GM23338 (cell line): ENCODE measurements at regions not wholly inside any gene's neighbourhood (a gene's known extent, or its start where the extent isn't known, plus 50 kb on each side); places are given as distances from the start of the nearest gene placed in this dataset.

ENCODE experiments used
- ATAC-seq: fragments of 200-7000 bp; cut with Tn5 transposase; 3 replicates; pipeline ENCODE4 v1.9.1; 2020
- DNase-seq: peaks from one replicate; pipeline ENCODE4 v3.0.0-alpha.2; 2015; ENCODE audit warnings: low spot score
- H2AFZ ChIP-seq: fragments of 200-600 bp; sonication (generic); 2 replicates; pipeline ENCODE4 v1.8.0; 2016; ENCODE audit warnings: antibody characterized with exemption, mild to moderate bottlenecking, moderate library complexity
- H3F3A ChIP-seq: fragments of 200-600 bp; sonication (generic); replicated peaks from 2 replicates; pipeline ENCODE4 v1.8.0; 2017; ENCODE audit warnings: antibody characterized with exemption, mixed run types, low read depth
- H3K27ac ChIP-seq: fragments of 200-600 bp; sonication (generic); 2 replicates; pipeline ENCODE4 v1.6.1; 2016; ENCODE audit warnings: low read depth
- H3K27me3 ChIP-seq: fragments of 200-600 bp; sonication (generic); 2 replicates; pipeline ENCODE4 v1.8.0; 2016; ENCODE audit warnings: mild to moderate bottlenecking, mixed run types, moderate library complexity; ENCODE audit not compliant: insufficient read depth
- H3K36me3 ChIP-seq: fragments of 200-600 bp; sonication (generic); 2 replicates; pipeline ENCODE4 v1.8.0; 2016; ENCODE audit warnings: mild to moderate bottlenecking; ENCODE audit not compliant: insufficient read depth
- H3K4me1 ChIP-seq: fragments of 200-600 bp; sonication (generic); 2 replicates; pipeline ENCODE4 v1.8.0; 2016; ENCODE audit warnings: mild to moderate bottlenecking, moderate library complexity; ENCODE audit not compliant: insufficient read depth
- H3K4me2 ChIP-seq: fragments of 200-600 bp; sonication (generic); 2 replicates; pipeline ENCODE4 v1.7.1; 2017; ENCODE audit warnings: mixed run types
- H3K4me3 ChIP-seq: fragments of 200-600 bp; sonication (generic); 2 replicates; pipeline ENCODE4 v1.6.1; 2016; ENCODE audit warnings: mixed run types
- H3K79me2 ChIP-seq: fragments of 200-600 bp; sonication (generic); replicated peaks from 2 replicates; pipeline ENCODE4 v1.8.0; 2017; ENCODE audit warnings: mild to moderate bottlenecking; ENCODE audit not compliant: insufficient read depth
- H3K9me2 ChIP-seq: fragments of 200-600 bp; sonication (generic); 2 replicates; pipeline ENCODE4 v1.8.0; 2017; ENCODE audit not compliant: insufficient read depth
- H4K20me1 ChIP-seq: fragments of 200-600 bp; sonication (generic); replicated peaks from 2 replicates; pipeline ENCODE4 v1.8.0; 2017; ENCODE audit warnings: mild to moderate bottlenecking; ENCODE audit not compliant: insufficient read depth
- H3K27ac Mint-ChIP-seq: 2 replicates; pipeline ENCODE4 v1.8.0; 2020; ENCODE audit warnings: inconsistent platforms, mild to moderate bottlenecking, moderate library complexity, mixed read lengths
- H3K27me3 Mint-ChIP-seq: 3 replicates; pipeline ENCODE4 v1.8.0; 2022; ENCODE audit warnings: low read depth, mild to moderate bottlenecking, moderate library complexity, mixed read lengths, inconsistent platforms; ENCODE audit not compliant: insufficient read depth, poor library complexity
- H3K36me3 Mint-ChIP-seq: 3 replicates; pipeline ENCODE4 v1.8.0; 2021; ENCODE audit warnings: low read depth, mild to moderate bottlenecking, inconsistent platforms, moderate library complexity, mixed read lengths
- H3K4me1 Mint-ChIP-seq: 3 replicates; pipeline ENCODE4 v1.8.0; 2020; ENCODE audit warnings: mild to moderate bottlenecking, inconsistent platforms, mixed read lengths
- H3K4me3 Mint-ChIP-seq: 3 replicates; pipeline ENCODE4 v1.8.0; 2021; ENCODE audit warnings: moderate library complexity, mild to moderate bottlenecking, inconsistent platforms, mixed read lengths
- H3K9me3 Mint-ChIP-seq: 3 replicates; pipeline ENCODE4 v1.8.0; 2020; ENCODE audit warnings: moderate library complexity, mild to moderate bottlenecking, inconsistent platforms, mixed read lengths
- CREB1 ChIP-seq: fragments of 250-450 bp; sonication (Bioruptor Pico); IDR thresholded peaks from 2 replicates; pipeline ENCODE4 v1.5.0; 2020; ENCODE audit warnings: low read depth, mild to moderate bottlenecking, moderate library complexity
- EZH2 ChIP-seq: fragments of 200-600 bp; sonication (generic); IDR thresholded peaks from one replicate; pipeline ENCODE4 v1.8.0; 2017; ENCODE audit warnings: antibody characterized with exemption, mild to moderate bottlenecking, low read depth; ENCODE audit not compliant: unreplicated experiment
- EZH2phosphoT487 ChIP-seq: fragments of 200-600 bp; sonication (generic); IDR thresholded peaks from one replicate; pipeline ENCODE4 v1.8.1; 2018; ENCODE audit warnings: antibody characterized with exemption; ENCODE audit not compliant: unreplicated experiment
- JUNB ChIP-seq: IDR thresholded peaks from one replicate; pipeline ENCODE4 v1.6.1; 2016; ENCODE audit warnings: antibody characterized with exemption; ENCODE audit not compliant: unreplicated experiment
- NANOG ChIP-seq: IDR thresholded peaks from 2 replicates; pipeline ENCODE4 v1.6.1; 2016; ENCODE audit warnings: antibody characterized with exemption, borderline replicate concordance
- POLR2AphosphoS5 ChIP-seq: IDR thresholded peaks from 2 replicates; pipeline ENCODE4 v1.6.1; 2016; ENCODE audit warnings: antibody characterized with exemption, low read depth
- STAT1 ChIP-seq: IDR thresholded peaks from one replicate; pipeline ENCODE4 v1.6.1; 2016; ENCODE audit warnings: antibody characterized with exemption; ENCODE audit not compliant: unreplicated experiment
- ZNF114 ChIP-seq: fragments of 250-450 bp; sonication (Bioruptor Pico); IDR thresholded peaks from 2 replicates; pipeline ENCODE4 v1.5.0; 2020; ENCODE audit warnings: mild to moderate bottlenecking, moderate library complexity
- ZNF331 ChIP-seq: fragments of 250-450 bp; sonication (Bioruptor Pico); IDR thresholded peaks from 2 replicates; pipeline ENCODE4 v1.5.0; 2020; ENCODE audit warnings: low read depth, mild to moderate bottlenecking, moderate library complexity
- TF ChIP-seq, protein P1 (sequence below): IDR thresholded peaks from one replicate; pipeline ENCODE4 v1.6.1; 2018; ENCODE audit warnings: antibody characterized with exemption; ENCODE audit not compliant: unreplicated experiment
- TF ChIP-seq, protein P2 (sequence below): fragments of 250-450 bp; sonication (Bioruptor Pico); IDR thresholded peaks from 2 replicates; pipeline ENCODE4 v1.5.0; 2020; ENCODE audit warnings: mild to moderate bottlenecking, moderate library complexity
- TF ChIP-seq, protein P3 (sequence below): IDR thresholded peaks from 2 replicates; pipeline ENCODE4 v1.6.1; 2016; ENCODE audit warnings: antibody characterized with exemption
- TF ChIP-seq, protein P4 (sequence below), 2 experiments: fragments of 200-600 bp in 1 of 2; sonication (generic) in 1 of 2; conservative IDR thresholded peaks; 2 replicates each; pipeline versions ENCODE4 v1.5.1 to v1.6.1; 2016 to 2017; ENCODE audit warnings: antibody characterized with exemption in 2 of 2, low read depth in 2 of 2, mild to moderate bottlenecking in 2 of 2, moderate library complexity in 1 of 2

DNA sequence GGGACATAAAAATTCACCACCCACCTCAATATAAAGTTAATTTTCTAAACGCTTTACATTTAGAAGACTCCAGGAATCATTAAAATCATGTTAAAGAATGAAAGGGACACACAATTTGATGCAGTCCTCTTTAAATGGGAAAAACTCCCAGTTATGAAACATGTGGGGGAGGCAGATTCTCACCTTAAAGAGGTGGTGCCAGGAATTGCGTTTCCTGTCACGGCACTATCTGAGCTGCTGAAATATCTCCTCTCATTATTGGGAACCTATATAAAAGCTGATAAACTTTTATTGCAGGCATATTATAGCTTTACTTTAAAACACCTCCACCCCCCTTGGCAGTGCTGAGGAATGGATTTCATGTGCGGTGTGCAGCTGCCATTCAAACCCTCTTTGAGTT is 94.8 kb upstream of the SORCS3 start:
- no peaks in the 10 kb centered on the region for H3K79me2 ChIP-seq
- Mint-ChIP-seq H3K4me1 (peaks cover 6% of the 10 kb centered on the region; the same call in 2 of the 3 replicates), H3K36me3 (no peaks in the 10 kb centered on the region), H3K27ac (no peak overlapping the region), H3K4me3 (no peak overlapping the region), H3K27me3 (peaks cover 11% of the 10 kb centered on the region), H3K9me3 (no peaks in the 10 kb centered on the region; the same call in 2 of the 3 replicates)
- no peak overlapping the region for H3K4me3 ChIP-seq
- H3K9me2 ChIP-seq, result no peaks in the 10 kb centered on the region
- H2AFZ ChIP-seq, result no peak overlapping the region
- no peak overlapping the region for H3K27ac ChIP-seq
- no peaks in the 10 kb centered on the region for H3K27me3 ChIP-seq
- DNase-seq (no peak), ATAC-seq (no peak)
- H3F3A ChIP-seq, result no peaks in the 10 kb centered on the region
- TF ChIP-seq EZH2phosphoT487 (no peak), JUNB (no peak), EZH2 (no peak), POLR2AphosphoS5 (no peak), STAT1 (no peak), CREB1 (CRISPR knock-in tag) (no peak), ZNF114 (CRISPR knock-in tag) (no peak), NANOG (no peak), ZNF331 (CRISPR knock-in tag) (no peak)
- TF ChIP-seq, protein P1, sequence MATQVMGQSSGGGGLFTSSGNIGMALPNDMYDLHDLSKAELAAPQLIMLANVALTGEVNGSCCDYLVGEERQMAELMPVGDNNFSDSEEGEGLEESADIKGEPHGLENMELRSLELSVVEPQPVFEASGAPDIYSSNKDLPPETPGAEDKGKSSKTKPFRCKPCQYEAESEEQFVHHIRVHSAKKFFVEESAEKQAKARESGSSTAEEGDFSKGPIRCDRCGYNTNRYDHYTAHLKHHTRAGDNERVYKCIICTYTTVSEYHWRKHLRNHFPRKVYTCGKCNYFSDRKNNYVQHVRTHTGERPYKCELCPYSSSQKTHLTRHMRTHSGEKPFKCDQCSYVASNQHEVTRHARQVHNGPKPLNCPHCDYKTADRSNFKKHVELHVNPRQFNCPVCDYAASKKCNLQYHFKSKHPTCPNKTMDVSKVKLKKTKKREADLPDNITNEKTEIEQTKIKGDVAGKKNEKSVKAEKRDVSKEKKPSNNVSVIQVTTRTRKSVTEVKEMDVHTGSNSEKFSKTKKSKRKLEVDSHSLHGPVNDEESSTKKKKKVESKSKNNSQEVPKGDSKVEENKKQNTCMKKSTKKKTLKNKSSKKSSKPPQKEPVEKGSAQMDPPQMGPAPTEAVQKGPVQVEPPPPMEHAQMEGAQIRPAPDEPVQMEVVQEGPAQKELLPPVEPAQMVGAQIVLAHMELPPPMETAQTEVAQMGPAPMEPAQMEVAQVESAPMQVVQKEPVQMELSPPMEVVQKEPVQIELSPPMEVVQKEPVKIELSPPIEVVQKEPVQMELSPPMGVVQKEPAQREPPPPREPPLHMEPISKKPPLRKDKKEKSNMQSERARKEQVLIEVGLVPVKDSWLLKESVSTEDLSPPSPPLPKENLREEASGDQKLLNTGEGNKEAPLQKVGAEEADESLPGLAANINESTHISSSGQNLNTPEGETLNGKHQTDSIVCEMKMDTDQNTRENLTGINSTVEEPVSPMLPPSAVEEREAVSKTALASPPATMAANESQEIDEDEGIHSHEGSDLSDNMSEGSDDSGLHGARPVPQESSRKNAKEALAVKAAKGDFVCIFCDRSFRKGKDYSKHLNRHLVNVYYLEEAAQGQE, result no peak
- TF ChIP-seq, protein P2, sequence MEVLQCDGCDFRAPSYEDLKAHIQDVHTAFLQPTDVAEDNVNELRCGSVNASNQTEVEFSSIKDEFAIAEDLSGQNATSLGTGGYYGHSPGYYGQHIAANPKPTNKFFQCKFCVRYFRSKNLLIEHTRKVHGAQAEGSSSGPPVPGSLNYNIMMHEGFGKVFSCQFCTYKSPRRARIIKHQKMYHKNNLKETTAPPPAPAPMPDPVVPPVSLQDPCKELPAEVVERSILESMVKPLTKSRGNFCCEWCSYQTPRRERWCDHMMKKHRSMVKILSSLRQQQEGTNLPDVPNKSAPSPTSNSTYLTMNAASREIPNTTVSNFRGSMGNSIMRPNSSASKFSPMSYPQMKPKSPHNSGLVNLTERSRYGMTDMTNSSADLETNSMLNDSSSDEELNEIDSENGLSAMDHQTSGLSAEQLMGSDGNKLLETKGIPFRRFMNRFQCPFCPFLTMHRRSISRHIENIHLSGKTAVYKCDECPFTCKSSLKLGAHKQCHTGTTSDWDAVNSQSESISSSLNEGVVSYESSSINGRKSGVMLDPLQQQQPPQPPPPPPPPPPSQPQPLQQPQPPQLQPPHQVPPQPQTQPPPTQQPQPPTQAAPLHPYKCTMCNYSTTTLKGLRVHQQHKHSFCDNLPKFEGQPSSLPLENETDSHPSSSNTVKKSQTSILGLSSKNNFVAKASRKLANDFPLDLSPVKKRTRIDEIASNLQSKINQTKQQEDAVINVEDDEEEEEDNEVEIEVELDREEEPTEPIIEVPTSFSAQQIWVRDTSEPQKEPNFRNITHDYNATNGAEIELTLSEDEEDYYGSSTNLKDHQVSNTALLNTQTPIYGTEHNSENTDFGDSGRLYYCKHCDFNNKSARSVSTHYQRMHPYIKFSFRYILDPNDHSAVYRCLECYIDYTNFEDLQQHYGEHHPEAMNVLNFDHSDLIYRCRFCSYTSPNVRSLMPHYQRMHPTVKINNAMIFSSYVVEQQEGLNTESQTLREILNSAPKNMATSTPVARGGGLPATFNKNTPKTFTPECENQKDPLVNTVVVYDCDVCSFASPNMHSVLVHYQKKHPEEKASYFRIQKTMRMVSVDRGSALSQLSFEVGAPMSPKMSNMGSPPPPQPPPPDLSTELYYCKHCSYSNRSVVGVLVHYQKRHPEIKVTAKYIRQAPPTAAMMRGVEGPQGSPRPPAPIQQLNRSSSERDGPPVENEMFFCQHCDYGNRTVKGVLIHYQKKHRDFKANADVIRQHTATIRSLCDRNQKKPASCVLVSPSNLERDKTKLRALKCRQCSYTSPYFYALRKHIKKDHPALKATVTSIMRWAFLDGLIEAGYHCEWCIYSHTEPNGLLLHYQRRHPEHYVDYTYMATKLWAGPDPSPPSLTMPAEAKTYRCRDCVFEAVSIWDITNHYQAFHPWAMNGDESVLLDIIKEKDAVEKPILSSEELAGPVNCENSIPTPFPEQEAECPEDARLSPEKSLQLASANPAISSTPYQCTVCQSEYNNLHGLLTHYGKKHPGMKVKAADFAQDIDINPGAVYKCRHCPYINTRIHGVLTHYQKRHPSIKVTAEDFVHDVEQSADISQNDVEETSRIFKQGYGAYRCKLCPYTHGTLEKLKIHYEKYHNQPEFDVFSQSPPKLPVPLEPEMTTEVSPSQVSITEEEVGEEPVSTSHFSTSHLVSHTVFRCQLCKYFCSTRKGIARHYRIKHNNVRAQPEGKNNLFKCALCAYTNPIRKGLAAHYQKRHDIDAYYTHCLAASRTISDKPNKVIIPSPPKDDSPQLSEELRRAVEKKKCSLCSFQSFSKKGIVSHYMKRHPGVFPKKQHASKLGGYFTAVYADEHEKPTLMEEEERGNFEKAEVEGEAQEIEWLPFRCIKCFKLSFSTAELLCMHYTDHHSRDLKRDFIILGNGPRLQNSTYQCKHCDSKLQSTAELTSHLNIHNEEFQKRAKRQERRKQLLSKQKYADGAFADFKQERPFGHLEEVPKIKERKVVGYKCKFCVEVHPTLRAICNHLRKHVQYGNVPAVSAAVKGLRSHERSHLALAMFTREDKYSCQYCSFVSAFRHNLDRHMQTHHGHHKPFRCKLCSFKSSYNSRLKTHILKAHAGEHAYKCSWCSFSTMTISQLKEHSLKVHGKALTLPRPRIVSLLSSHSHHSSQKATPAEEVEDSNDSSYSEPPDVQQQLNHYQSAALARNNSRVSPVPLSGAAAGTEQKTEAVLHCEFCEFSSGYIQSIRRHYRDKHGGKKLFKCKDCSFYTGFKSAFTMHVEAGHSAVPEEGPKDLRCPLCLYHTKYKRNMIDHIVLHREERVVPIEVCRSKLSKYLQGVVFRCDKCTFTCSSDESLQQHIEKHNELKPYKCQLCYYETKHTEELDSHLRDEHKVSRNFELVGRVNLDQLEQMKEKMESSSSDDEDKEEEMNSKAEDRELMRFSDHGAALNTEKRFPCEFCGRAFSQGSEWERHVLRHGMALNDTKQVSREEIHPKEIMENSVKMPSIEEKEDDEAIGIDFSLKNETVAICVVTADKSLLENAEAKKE (CRISPR knock-in tag), result no peak
- TF ChIP-seq, protein P3, sequence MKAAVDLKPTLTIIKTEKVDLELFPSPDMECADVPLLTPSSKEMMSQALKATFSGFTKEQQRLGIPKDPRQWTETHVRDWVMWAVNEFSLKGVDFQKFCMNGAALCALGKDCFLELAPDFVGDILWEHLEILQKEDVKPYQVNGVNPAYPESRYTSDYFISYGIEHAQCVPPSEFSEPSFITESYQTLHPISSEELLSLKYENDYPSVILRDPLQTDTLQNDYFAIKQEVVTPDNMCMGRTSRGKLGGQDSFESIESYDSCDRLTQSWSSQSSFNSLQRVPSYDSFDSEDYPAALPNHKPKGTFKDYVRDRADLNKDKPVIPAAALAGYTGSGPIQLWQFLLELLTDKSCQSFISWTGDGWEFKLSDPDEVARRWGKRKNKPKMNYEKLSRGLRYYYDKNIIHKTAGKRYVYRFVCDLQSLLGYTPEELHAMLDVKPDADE, result no peak
- TF ChIP-seq, protein P4, sequence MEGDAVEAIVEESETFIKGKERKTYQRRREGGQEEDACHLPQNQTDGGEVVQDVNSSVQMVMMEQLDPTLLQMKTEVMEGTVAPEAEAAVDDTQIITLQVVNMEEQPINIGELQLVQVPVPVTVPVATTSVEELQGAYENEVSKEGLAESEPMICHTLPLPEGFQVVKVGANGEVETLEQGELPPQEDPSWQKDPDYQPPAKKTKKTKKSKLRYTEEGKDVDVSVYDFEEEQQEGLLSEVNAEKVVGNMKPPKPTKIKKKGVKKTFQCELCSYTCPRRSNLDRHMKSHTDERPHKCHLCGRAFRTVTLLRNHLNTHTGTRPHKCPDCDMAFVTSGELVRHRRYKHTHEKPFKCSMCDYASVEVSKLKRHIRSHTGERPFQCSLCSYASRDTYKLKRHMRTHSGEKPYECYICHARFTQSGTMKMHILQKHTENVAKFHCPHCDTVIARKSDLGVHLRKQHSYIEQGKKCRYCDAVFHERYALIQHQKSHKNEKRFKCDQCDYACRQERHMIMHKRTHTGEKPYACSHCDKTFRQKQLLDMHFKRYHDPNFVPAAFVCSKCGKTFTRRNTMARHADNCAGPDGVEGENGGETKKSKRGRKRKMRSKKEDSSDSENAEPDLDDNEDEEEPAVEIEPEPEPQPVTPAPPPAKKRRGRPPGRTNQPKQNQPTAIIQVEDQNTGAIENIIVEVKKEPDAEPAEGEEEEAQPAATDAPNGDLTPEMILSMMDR (conservative IDR thresholded peaks at IDR 0.05; ENCODE audit: low read depth in 2 of 2), result no peak
- no peaks in the 10 kb centered on the region for H3K4me1 ChIP-seq
- H4K20me1 ChIP-seq, result no peaks in the 10 kb centered on the region
- H3K4me2 ChIP-seq, result no peak overlapping the region
- H3K36me3 ChIP-seq, result no peaks in the 10 kb centered on the region
